ENCODE measurements at regions not wholly inside any gene's neighbourhood (a gene's known extent, or its start where the extent isn't known, plus 50 kb on each side); places are given as distances from the start of the nearest gene placed in this dataset.
A peak's percentile ranks its signal among the peaks of the same experiment; 100 is the strongest.

DNA sequence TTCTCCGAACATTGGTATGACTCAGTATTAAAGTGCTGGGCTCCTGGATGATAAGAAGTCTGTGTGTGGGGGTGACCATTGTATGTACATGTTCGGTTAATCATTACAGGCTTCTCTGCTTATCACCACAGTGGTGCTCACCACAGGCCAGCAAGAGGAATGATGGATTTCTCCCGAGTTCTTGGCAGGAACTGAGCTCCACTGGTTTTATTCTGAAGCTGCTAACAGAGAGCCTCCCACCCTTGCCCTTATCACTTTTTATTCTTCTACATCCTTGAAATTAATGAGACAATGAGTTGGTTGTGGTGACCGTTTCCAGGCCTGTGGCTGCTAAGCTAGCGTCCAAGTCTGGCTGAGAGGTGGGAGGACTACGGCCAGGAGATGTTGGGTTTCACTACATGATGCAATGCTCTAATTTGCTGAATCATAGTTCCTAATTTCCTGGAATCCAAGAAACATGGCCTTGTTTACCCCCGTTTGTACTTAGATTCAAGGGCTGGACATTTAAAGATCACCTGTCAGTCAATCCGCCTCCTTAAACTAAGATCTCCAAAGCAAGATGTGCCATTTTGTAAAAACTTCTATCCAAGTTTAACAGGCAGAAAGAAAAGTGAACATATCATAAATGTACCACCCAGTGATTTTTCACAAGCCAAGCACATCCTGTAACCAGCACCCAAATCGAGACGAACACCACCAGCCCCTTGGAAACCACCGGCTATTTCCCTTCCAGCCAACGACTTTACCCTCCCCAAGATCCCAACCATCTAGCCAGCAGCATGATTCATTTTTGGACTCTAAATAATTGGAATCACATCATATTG is 172.5 kb downstream of the FOXA2 start (continued):
- no peak for TF ChIP-seq U2AF1 (optimal IDR thresholded peaks at IDR 0.05; ENCODE audit: low read depth, low read length)
- TF ChIP-seq, protein P1, sequence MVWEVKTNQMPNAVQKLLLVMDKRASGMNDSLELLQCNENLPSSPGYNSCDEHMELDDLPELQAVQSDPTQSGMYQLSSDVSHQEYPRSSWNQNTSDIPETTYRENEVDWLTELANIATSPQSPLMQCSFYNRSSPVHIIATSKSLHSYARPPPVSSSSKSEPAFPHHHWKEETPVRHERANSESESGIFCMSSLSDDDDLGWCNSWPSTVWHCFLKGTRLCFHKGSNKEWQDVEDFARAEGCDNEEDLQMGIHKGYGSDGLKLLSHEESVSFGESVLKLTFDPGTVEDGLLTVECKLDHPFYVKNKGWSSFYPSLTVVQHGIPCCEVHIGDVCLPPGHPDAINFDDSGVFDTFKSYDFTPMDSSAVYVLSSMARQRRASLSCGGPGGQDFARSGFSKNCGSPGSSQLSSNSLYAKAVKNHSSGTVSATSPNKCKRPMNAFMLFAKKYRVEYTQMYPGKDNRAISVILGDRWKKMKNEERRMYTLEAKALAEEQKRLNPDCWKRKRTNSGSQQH (CRISPR knock-in tag; IDR thresholded peaks at IDR 0.05): no peak
- TF ChIP-seq ZNF830 (CRISPR knock-in tag; IDR thresholded peaks at IDR 0.05): no peak
- TF ChIP-seq, protein P2, sequence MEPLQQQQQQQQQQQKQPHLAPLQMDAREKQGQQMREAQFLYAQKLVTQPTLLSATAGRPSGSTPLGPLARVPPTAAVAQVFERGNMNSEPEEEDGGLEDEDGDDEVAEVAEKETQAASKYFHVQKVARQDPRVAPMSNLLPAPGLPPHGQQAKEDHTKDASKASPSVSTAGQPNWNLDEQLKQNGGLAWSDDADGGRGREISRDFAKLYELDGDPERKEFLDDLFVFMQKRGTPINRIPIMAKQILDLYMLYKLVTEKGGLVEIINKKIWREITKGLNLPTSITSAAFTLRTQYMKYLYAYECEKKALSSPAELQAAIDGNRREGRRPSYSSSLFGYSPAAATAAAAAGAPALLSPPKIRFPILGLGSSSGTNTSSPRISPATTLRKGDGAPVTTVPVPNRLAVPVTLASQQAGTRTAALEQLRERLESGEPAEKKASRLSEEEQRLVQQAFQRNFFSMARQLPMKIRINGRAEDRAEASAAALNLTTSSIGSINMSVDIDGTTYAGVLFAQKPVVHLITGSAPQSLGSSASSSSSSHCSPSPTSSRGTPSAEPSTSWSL (CRISPR knock-in tag; IDR thresholded peaks at IDR 0.05; ENCODE audit: borderline replicate concordance): no peak
- 0 out of 2 replicates have a peak, but pooled peaks have one; percentile 33 for TF ChIP-seq ZEB2 (IDR thresholded peaks at IDR 0.05)
- TF ChIP-seq TARDBP (IDR thresholded peaks at IDR 0.05): no peak
- TF ChIP-seq FOXM1 (IDR thresholded peaks at IDR 0.05; ENCODE audit: low read depth): 0 out of 2 replicates have a peak, but pooled peaks have one; percentile 38
- TF ChIP-seq FOXM1 (CRISPR knock-in tag; IDR thresholded peaks at IDR 0.05; ENCODE audit: low read depth): no peak
- TF ChIP-seq, protein P3, sequence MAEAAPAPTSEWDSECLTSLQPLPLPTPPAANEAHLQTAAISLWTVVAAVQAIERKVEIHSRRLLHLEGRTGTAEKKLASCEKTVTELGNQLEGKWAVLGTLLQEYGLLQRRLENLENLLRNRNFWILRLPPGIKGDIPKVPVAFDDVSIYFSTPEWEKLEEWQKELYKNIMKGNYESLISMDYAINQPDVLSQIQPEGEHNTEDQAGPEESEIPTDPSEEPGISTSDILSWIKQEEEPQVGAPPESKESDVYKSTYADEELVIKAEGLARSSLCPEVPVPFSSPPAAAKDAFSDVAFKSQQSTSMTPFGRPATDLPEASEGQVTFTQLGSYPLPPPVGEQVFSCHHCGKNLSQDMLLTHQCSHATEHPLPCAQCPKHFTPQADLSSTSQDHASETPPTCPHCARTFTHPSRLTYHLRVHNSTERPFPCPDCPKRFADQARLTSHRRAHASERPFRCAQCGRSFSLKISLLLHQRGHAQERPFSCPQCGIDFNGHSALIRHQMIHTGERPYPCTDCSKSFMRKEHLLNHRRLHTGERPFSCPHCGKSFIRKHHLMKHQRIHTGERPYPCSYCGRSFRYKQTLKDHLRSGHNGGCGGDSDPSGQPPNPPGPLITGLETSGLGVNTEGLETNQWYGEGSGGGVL (CRISPR knock-in tag; IDR thresholded peaks at IDR 0.05): no peak
- TF ChIP-seq, protein P4, sequence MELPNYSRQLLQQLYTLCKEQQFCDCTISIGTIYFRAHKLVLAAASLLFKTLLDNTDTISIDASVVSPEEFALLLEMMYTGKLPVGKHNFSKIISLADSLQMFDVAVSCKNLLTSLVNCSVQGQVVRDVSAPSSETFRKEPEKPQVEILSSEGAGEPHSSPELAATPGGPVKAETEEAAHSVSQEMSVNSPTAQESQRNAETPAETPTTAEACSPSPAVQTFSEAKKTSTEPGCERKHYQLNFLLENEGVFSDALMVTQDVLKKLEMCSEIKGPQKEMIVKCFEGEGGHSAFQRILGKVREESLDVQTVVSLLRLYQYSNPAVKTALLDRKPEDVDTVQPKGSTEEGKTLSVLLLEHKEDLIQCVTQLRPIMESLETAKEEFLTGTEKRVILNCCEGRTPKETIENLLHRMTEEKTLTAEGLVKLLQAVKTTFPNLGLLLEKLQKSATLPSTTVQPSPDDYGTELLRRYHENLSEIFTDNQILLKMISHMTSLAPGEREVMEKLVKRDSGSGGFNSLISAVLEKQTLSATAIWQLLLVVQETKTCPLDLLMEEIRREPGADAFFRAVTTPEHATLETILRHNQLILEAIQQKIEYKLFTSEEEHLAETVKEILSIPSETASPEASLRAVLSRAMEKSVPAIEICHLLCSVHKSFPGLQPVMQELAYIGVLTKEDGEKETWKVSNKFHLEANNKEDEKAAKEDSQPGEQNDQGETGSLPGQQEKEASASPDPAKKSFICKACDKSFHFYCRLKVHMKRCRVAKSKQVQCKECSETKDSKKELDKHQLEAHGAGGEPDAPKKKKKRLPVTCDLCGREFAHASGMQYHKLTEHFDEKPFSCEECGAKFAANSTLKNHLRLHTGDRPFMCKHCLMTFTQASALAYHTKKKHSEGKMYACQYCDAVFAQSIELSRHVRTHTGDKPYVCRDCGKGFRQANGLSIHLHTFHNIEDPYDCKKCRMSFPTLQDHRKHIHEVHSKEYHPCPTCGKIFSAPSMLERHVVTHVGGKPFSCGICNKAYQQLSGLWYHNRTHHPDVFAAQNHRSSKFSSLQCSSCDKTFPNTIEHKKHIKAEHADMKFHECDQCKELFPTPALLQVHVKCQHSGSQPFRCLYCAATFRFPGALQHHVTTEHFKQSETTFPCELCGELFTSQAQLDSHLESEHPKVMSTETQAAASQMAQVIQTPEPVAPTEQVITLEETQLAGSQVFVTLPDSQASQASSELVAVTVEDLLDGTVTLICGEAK (IDR thresholded peaks at IDR 0.05): 0 out of 2 replicates have a peak, but pooled peaks have one; percentile 33
- TF ChIP-seq, protein P4 (CRISPR knock-in tag; IDR thresholded peaks at IDR 0.05): no peak

Data from K562 (cell line).